B cell (primary cell): ENCODE measurements at regions not wholly inside any gene's neighbourhood (a gene's known extent, or its start where the extent isn't known, plus 50 kb on each side); places are given as distances from the start of the nearest gene placed in this dataset.

Experiments
- ATAC-seq: fragments of 200-7000 bp; cut with Tn5 transposase; one replicate; pipeline ENCODE4 v1.10.0; 2021; ENCODE audit warnings: low read depth, mild to moderate bottlenecking, moderate number of reproducible peaks, moderate library complexity
- CTCF ChIA-PET: fragments of 350-600 bp; sonication (Branson Sonifier 250); formaldehyde crosslinking; loops from one replicate; lab custom pipeline; 2021; ENCODE audit warnings: antibody characterized with exemption, inconsistent platforms; lab: Charles Lee
- POLR2A ChIA-PET: fragments of 350-600 bp; sonication (Branson Sonifier 250); formaldehyde crosslinking; loops from one replicate; lab custom pipeline; 2021; ENCODE audit warnings: antibody characterized with exemption; lab: Charles Lee
- DNase-seq: peaks from one replicate; pipeline ENCODE4 v3.0.0; 2013
- H2AFZ ChIP-seq: 2 replicates; pipeline ENCODE4 v1.6.1; 2012; ENCODE audit warnings: mild to moderate bottlenecking, low read depth, low read length; ENCODE audit not compliant: insufficient read depth, poor library complexity, severe bottlenecking
- H3K27ac ChIP-seq, 2 donors: 1 replicate in 1 of 2; 2 replicates in 1 of 2; pipeline ENCODE4 v1.5.1; 2012 to 2013; ENCODE audit warnings: low read length in 2 of 2, mild to moderate bottlenecking in 2 of 2, moderate library complexity in 1 of 2
- H3K27me3 ChIP-seq, 4 experiments: fragments of 200-600 bp in 1 of 4; sonication (generic) in 1 of 4; replicated peaks in 1 of 4; 1 replicate in 2 of 4; 2 replicates in 2 of 4; pipeline versions ENCODE4 v1.6.1 to v1.7.0; 2013 to 2016; ENCODE audit warnings: low read length in 3 of 4, mild to moderate bottlenecking in 2 of 4, mixed read lengths in 1 of 4, moderate library complexity in 1 of 4; ENCODE audit not compliant: insufficient read depth in 4 of 4, control insufficient read depth in 3 of 4; ENCODE audit errors: control extremely low read depth in 1 of 4
- H3K36me3 ChIP-seq, 2 experiments: replicated peaks in 1 of 2; 1 replicate in 1 of 2; 2 replicates in 1 of 2; pipeline versions ENCODE4 v1.6.1 to v1.7.1; 2013; ENCODE audit warnings: low read length in 1 of 2; ENCODE audit not compliant: insufficient read depth in 2 of 2, control insufficient read depth in 1 of 2; ENCODE audit errors: control extremely low read depth in 1 of 2, extremely low read depth in 1 of 2
- H3K4me1 ChIP-seq, 2 donors: fragments of 200-600 bp in 1 of 2; sonication (generic) in 1 of 2; 1 replicate in 1 of 2; 2 replicates in 1 of 2; pipeline versions ENCODE4 v1.5.1 to v1.6.1; 2013 to 2017; ENCODE audit warnings: low read length in 2 of 2; ENCODE audit not compliant: control insufficient read depth in 2 of 2, insufficient read depth in 2 of 2
- H3K4me2 ChIP-seq: replicated peaks from 2 replicates; pipeline ENCODE3; 2012; ENCODE audit warnings: mild to moderate bottlenecking, low read depth, low read length; ENCODE audit not compliant: poor library complexity, severe bottlenecking
- H3K4me3 ChIP-seq, 5 experiments: fragments of 200-600 bp in 1 of 5; sonication (generic) in 1 of 5; 1 replicate in 3 of 5; 2 replicates in 2 of 5; pipeline versions ENCODE4 v1.5.1 to v1.7.0; 2011 to 2016; ENCODE audit warnings: low read length in 4 of 5, mild to moderate bottlenecking in 4 of 5, low read depth in 2 of 5, control low read depth in 1 of 5, moderate library complexity in 1 of 5; ENCODE audit not compliant: insufficient read depth in 1 of 5; ENCODE audit errors: control extremely low read depth in 1 of 5, extremely low read depth in 1 of 5
- H3K79me2 ChIP-seq: fragments of 200-600 bp; sonication (generic); one replicate; pipeline ENCODE4 v1.6.0; 2016; ENCODE audit warnings: low read length; ENCODE audit not compliant: control insufficient read depth, insufficient read depth
- H3K9ac ChIP-seq: fragments of 200-600 bp; sonication (generic); 2 replicates; pipeline ENCODE4 v1.6.1; 2017; ENCODE audit warnings: mild to moderate bottlenecking, low read length, moderate library complexity
- H3K9me3 ChIP-seq, 3 donors: one replicate each; pipeline versions ENCODE4 v1.6.1 to v1.7.1; 2013; ENCODE audit warnings: low read length in 2 of 3; ENCODE audit not compliant: control insufficient read depth in 2 of 3, insufficient read depth in 1 of 3; ENCODE audit errors: control extremely low read depth in 1 of 3
- H4K20me1 ChIP-seq: 2 replicates; pipeline ENCODE4 v1.6.0; 2012; ENCODE audit warnings: mild to moderate bottlenecking, low read length; ENCODE audit not compliant: insufficient read depth, control insufficient read depth, poor library complexity, severe bottlenecking
- H3K27ac Mint-ChIP-seq: one replicate; pipeline ENCODE4 v1.8.0; 2021; ENCODE audit warnings: mixed read lengths
- H3K27me3 Mint-ChIP-seq: one replicate; pipeline ENCODE4 v1.8.0; 2021; ENCODE audit warnings: mixed read lengths
- H3K4me1 Mint-ChIP-seq: one replicate; pipeline ENCODE4 v1.8.0; 2021; ENCODE audit warnings: mixed read lengths
- H3K4me3 Mint-ChIP-seq: one replicate; pipeline ENCODE4 v1.8.0; 2021; ENCODE audit warnings: mixed read lengths
- H3K9me3 Mint-ChIP-seq: one replicate; pipeline ENCODE4 v1.8.0; 2022; ENCODE audit warnings: mixed read lengths; ENCODE audit not compliant: insufficient read depth
- EZH2 ChIP-seq: IDR thresholded peaks from 2 replicates; pipeline ENCODE4 v1.6.1; 2012; ENCODE audit warnings: borderline replicate concordance, low read depth, mild to moderate bottlenecking, moderate library complexity, low read length; ENCODE audit not compliant: insufficient read depth, poor library complexity, severe bottlenecking
- WGBS: methylation state at CpG from one replicate; pipeline ENCODE4 v1.1.5; 2013; ENCODE audit warnings: missing lambda C conversion rate; ENCODE audit not compliant: insufficient coverage; 5-methylcytosine and 5-hydroxymethylcytosine counted together
- intact Hi-C: fragments of 100-400 bp; cut with micrococcal nuclease; formaldehyde crosslinking; loops from one replicate; pipeline ENCODE4 v1.10.0; 2022
- TF ChIP-seq, protein P1 (sequence below): fragments of 200-600 bp; IDR thresholded peaks from one replicate; pipeline ENCODE4 v1.8.0; 2022; ENCODE audit warnings: antibody characterized with exemption, mild to moderate bottlenecking

DNA sequence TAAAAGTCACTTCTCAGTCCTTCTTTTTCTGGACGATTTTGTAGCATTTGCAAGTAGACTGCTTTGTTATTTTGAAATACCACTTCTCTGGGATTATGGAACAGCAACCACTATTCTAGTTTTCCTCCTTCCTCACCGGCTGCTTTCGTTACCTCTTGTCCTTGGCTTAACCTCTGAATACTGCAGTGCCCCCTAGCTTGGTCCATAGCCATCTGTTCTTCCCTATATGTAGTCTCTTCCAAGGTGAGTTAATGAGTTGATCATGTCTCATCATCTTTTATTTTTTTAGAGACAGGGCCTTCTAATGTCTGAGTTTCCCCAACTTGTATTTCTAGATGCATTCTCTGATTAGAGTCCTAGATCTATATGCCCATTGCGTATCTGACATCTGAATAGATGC lies 694.3 kb downstream of the NTRK3 start:
- Mint-ChIP-seq H3K4me1 (no peaks in the 10 kb centered on the region), H3K9me3 (peaks cover 2% of the 10 kb centered on the region), H3K4me3 (no peak overlapping the region), H3K27me3 (no peaks in the 10 kb centered on the region), H3K27ac (no peak overlapping the region)
- no peak overlapping the region for H3K4me2 ChIP-seq
- intact Hi-C loops = no loop called here
- H3K4me1 ChIP-seq = no peaks in the 10 kb centered on the region
- WGBS = no CpG with 5 or more reads among the region's 4 CpGs
- no peak overlapping the region for H3K4me3 ChIP-seq
- H3K79me2 ChIP-seq = no peaks in the 10 kb centered on the region
- POLR2A ChIA-PET = no interaction called here
- CTCF ChIA-PET = interaction anchor here (1.0 kb wide), 1 partner anchor 45 kb away, joined by 3 read pairs; no protein-coding TSS in a partner anchor
- ATAC-seq = no peak
- no peak for DNase-seq
- H3K36me3 ChIP-seq = no peaks in the 10 kb centered on the region
- no peaks in the 10 kb centered on the region for H3K9me3 ChIP-seq
- H4K20me1 ChIP-seq = no peaks in the 10 kb centered on the region
- TF ChIP-seq, protein P1, sequence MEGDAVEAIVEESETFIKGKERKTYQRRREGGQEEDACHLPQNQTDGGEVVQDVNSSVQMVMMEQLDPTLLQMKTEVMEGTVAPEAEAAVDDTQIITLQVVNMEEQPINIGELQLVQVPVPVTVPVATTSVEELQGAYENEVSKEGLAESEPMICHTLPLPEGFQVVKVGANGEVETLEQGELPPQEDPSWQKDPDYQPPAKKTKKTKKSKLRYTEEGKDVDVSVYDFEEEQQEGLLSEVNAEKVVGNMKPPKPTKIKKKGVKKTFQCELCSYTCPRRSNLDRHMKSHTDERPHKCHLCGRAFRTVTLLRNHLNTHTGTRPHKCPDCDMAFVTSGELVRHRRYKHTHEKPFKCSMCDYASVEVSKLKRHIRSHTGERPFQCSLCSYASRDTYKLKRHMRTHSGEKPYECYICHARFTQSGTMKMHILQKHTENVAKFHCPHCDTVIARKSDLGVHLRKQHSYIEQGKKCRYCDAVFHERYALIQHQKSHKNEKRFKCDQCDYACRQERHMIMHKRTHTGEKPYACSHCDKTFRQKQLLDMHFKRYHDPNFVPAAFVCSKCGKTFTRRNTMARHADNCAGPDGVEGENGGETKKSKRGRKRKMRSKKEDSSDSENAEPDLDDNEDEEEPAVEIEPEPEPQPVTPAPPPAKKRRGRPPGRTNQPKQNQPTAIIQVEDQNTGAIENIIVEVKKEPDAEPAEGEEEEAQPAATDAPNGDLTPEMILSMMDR = no peak
- no peak for TF ChIP-seq EZH2
- no peak overlapping the region for H2AFZ ChIP-seq
- no peak overlapping the region for H3K27ac ChIP-seq
- H3K9ac ChIP-seq = no peak overlapping the region
- H3K27me3 ChIP-seq = no peaks in the 10 kb centered on the region

DNA sequence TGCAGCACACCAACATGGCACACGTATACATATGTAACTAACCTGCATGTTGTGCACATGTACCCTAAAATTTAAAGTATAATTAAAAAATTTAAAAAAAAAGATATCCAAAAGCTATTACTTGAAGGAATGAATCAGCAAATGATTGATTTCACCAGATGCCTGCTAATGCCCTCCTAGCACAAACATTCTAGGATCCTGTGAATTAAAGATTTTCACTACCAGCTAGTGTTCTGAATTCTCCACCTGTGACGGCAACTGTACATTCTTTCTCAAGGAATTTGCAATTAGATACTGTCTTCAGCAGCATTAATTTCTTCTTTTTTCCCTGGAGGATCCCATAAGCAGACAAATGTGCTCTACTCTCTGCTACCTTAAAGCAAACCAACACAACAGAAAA lies 694.9 kb downstream of the NTRK3 start:
- TF ChIP-seq EZH2 = no peak
- TF ChIP-seq, protein P1 = no peak
- ATAC-seq (no peak), DNase-seq (no peak)
- Histone ChIP-seq H3K4me2 (no peak overlapping the region), H3K9me3 (no peaks in the 10 kb centered on the region), H3K27ac (no peak overlapping the region), H2AFZ (no peak overlapping the region), H3K79me2 (no peaks in the 10 kb centered on the region), H3K4me3 (no peak overlapping the region), H3K9ac (no peak overlapping the region), H3K36me3 (no peaks in the 10 kb centered on the region), H3K27me3 (no peaks in the 10 kb centered on the region), H3K4me1 (no peaks in the 10 kb centered on the region), H4K20me1 (no peaks in the 10 kb centered on the region)
- Mint-ChIP-seq H3K4me3 (no peak overlapping the region), H3K4me1 (no peaks in the 10 kb centered on the region), H3K27me3 (no peaks in the 10 kb centered on the region), H3K9me3 (peaks cover 2% of the 10 kb centered on the region), H3K27ac (no peak overlapping the region)
- intact Hi-C loops = no loop called here
- CTCF ChIA-PET = interaction anchor here (1.0 kb wide), 1 partner anchor 44 kb away, joined by 3 read pairs; no protein-coding TSS in a partner anchor
- 100% methylated on average over 1 of the region's 2 CpGs for WGBS
- POLR2A ChIA-PET = no interaction called here
